ENCODE measurements at regions not wholly inside any gene's neighbourhood (a gene's known extent, or its start where the extent isn't known, plus 50 kb on each side); places are given as distances from the start of the nearest gene placed in this dataset.
"Not testable (repeated sequence)": the region's sequence is repeated elsewhere in the genome, so short reads cannot be mapped to it uniquely, and the experiment has no call there.

DNA sequence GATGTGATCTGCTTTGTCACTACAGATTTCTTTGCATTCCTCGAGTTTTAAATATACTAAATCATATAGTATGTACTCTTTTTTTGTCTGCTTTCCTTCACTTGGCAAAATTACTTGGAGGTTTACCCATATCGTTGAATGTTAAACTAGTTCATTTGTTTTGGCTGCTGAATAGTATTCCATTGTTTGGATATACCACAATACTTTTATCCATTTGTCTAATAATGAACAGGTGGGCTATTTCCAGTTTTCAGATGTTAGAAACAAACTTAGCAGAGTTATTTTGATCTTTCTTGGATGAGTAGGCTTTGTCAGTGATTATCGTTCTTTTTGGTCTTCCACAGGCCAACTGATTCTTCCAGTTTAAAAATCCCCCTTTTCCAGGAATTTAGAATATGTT is 154.0 kb upstream of the TGFBR2 start:
- DNase-seq = no peak

GRCh38 chr3:30453360-30454039 is 152.9 kb upstream of the TGFBR2 start:
- DNase-seq = no peak

DNA sequence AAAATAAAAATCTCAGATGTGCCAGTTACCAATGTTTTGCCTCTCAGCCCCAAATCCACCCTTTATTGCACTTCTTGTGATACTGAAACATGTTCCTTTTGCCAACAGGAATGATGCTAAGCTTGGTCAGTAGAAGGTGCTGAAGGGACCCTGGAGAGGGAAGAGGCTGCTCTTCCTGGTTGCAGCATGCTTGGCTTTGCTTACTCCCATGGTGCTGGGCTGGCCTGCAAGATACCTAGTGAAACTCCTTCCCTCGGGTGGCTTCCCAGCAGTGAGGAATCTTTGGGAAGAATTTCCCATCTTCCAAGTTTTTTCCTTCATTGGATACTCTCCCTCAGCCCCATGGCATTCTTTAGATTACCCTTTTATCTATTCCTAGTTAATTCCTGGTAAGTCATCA is 151.8 kb upstream of the TGFBR2 start:
- no peak for DNase-seq

DNA sequence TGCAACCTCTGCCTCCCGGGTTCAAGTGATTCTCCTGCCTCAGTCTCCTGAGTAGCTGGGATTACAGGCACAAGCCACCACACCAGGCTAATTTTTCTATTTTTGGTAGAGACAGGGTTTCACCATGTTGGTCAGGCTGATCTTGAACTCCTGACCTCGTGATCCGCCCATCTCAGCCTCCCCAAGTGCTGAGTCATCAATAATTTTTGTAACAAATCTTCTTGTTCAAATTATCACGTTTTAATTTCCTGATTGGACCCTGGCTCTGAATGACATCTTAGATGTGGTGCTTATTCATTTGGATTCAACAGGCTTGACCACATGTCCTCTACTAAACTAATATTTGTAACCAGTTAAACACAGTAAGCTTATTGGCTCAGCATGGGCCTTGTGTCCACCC is 151.3 kb upstream of the TGFBR2 start:
- not testable (repeated sequence) for DNase-seq

DNA sequence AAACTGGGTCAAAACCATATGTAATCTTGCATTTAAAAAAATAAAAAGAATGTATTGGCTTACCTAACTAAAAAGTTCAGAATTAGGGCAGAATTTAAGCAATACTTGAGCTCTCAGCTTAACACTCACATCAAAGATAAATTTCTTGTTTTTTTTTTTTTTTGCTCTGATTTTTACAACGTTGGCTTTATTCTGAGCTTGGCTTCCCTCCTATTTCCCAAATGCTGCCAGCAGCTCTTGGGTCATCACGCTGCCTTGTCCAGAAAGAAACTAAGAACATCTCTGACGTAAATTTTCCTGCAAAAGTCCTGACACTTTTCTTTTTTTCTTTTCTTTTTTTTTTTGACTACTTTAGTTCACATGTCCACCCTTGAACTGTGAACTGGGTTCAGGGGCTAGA is 150.6 kb upstream of the TGFBR2 start:
- DNase-seq = no peak

DNA sequence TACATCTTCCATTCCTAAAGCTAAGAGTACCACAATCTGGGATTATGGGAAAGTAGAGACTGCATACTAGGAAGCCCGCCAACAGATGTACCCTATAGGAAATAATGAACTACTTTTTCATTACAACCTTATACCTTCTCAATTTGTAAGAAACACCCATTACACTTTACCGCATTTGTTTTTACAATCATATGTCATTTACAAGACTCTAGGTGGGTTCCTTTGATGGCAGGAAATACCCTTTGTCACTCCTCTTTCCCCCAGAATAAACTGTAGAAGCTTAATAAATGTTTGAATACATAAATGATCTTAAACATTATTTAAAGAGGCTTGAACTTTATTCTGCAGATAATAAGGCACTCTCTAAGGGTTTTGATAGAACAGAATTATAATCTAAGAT is 150.1 kb upstream of the TGFBR2 start:
- no peak for DNase-seq

DNA sequence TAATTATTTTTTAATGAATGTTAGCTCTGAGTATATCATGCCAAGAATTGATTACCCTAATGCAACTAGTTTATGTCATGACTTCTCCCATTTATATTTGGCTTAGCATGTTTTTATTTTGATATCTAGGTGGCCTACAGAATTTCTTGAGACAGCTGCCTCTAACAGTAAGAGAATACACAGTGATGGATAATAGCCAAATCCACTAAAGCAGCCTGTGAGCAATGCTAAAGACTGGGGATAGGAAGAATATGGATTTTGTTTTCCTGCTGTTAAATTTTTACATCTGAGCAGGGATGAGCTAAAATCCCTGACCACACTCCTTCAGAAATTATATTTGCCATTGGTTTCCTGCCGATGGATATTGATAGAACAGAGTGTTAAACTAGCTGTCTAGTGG is 149.3 kb upstream of the TGFBR2 start:
- DNase-seq = no peak

GRCh38 chr3:30457726-30458125 is 148.7 kb upstream of the TGFBR2 start:
- no peak for DNase-seq

DNA sequence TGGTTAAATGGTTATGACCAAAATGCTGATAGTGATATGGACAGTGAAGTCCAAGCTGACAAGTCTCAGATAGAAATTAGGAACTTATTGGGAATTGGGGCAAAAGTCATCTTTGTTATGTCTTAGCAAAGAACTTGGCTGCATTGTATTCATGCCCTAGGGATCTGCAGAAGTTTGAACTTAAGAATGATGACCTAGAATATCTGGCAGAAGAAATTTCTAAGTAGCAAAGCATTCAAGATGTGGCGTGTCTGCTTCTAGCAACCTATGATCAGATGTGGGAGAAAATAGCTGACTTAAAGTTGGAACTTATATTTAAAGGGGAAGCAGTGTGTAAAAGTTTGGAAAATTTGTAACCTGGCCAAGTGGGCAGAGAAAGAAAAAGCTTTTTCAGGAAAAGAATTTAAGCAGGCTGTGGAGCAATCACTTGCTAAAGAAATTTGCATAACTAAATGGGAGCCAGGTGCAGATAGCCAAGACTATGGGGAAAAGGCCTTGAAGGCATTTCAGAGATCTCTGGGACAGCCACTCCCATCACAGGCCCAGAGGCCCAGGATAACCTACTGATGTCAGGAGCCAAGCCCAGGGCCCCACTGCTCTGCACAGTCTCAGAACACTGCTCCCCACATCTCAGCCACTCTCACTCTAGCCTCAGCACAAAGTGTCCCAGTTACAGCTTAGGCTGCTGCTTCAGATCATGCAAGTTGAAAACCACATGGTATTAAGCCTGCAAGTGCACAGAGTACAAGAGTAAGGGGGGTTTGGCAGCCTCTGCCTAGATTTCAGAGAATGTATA is 147.8 kb upstream of the TGFBR2 start:
- no peak for DNase-seq

GRCh38 chr3:30461311-30461710 is 145.1 kb upstream of the TGFBR2 start:
- no peak for DNase-seq

GRCh38 chr3:30462721-30463470 is 143.5 kb upstream of the TGFBR2 start:
- DNase-seq = no peak

DNA sequence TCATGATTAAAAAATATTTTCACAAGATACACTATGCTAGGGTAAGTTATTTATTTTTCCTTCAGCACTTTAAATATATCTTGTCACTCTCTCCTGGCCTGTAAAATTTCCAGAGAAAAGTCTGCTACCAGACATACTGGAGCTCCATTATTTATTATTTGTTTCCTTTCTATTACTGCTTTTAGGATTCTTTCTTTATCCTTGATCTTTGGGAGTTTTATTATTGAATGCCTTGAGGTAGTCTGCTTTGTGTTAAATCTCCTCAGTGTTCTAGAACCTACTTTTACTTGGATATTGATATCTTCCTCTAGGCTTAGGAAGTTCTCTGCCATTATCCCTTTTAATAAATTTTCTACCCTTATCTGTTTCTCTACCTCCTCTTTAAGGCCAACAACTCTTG is 142.0 kb upstream of the TGFBR2 start:
- DNase-seq = no peak

DNA sequence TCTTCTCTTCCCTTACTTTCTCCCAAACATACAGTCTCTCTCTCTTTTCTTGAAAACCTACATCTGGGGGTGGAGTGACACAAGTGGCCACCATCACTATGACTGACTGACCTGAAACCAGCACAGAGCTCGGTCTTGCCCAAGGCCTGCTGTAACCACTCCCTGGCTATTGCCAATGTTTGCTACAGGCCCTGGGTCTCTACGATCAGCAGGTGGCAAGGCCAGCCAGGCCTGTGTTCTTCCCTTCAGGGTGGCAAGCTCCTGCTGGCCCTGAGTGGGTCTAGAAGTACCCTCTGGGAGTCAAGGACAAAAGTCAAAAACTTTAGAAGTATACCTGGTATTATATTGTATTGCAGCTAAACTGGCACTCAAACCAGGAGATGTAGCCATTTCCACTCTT is 140.9 kb upstream of the TGFBR2 start:
- DNase-seq = no peak

DNA sequence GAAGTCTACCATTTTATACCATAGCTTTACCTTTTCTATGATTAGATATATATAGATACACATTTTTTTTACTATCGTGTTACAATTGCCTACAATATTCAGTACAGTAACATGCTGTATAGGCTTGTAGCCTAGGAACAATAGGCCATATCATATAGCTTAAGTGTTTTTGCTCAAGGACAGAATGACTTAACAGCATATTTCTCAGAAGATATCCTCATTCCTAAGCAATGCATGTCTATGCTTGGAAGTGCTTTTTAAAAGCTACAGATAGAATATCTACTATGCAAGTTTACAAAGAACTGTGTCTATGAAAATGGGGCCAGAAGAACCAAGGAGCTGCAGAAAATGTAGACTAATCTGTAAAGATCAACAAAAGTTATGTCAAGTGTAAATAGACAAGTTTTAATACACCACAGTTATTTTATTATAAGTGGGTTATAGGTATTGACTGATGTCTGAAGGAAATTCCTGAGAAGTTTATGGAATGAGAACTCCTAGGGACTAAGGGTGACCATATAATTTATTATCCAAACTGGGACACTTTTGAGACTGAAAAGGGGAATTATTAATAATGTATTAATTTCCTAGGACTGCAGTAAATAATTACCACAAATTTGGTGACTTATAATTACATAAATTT is 138.7 kb upstream of the TGFBR2 start:
- DNase-seq = no peak

GRCh38 chr3:30469133-30469532 is 137.3 kb upstream of the TGFBR2 start:
- no peak for DNase-seq

DNA sequence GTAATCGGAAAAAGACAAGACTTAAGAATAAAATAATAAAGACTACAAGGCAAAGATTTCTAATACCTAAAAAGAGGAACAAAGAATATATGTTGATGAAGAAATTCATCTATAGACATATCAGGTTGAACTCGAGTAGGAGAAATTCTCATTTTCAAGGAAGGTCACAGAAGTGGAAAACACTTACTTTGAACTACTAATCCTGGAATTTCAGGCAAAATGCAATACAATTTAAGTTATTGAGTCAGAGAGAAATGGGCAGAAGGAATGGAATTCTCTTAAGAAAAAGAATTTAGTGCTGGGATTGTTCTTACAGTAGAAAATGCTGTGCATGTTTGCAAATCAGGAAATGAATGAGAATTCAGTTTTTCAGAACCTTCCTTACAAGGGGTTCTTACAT is 135.9 kb upstream of the TGFBR2 start:
- DNase-seq = no peak

DNA sequence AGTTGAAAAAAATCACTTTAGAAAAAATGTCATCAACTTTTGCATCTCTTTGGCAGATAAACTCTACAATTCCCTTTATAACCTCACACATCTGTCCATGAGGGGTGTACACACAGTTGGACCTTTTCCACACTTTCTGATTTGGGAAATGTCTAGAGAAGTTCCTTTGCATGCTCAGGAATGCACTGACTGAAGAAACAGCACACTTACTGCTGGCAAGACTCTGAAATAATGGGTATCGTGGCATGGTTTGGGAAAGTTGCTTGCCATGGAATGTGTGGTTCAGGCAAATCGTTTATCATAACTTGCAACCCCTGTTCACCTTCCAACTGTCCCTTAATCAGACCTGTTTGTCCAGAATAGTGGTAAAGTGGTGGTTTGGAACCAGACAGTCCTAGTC is 135.3 kb upstream of the TGFBR2 start:
- DNase-seq = no peak

DNA sequence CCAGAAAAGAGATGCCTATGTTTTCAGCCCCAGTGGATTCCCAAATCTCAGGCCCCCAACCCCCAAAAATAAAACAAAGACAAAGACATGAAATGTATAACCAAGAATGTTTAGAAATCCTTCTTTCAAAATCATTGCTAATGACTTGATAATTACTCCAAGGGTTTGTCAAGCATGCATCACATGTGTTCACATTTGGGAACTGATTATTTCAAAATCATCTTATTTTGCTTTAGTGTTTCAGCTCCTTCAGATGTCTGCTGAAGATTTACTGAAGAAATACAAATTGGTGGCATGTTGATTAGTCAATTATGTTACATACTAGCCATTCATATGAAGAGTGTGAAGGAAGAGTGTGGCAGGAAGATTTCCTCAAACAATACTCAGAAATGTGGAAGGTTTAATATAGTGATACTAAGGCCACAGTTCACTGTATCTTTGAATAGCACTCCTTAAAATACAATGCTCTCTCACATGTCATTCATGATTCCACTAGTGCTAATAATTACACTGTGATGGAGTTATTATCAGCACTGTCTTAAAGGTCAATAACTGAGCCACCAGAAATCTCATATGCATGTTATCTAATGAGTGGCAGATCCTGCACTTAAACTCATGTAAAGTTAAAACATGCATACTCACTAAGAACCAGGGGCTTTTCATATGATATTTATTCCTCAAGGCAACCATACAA is 134.5 kb upstream of the TGFBR2 start:
- no peak for DNase-seq

DNA sequence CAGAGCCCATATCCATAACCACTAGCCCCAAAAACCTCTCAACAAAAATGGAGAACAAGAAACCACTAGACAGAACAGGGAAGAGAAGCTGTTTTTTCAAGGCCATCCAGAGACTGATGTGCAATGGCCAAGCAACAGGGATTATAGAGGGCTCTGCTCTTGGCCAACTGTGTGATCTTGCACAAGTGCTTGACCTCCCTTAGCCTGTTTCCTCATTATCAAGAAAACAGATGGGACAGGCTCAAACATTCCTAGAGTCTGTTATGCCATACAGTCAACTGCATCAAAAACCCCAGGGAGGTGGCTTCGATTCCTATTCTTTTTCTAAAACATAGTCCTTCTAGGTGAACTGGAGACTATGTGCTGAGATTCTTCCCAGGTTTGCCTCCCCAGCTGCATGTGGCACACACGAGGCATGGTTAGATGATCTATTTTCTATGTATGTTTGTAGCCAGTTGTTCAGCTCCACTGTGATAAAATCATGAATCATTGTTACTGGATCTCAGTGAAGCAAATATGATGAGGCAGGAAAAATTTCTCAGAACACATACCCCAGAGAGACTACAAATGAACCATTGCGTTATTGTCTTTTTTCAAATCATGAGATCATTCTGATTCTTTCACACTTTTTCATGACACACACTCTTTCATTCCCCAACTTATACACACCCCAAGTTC is 132.9 kb upstream of the TGFBR2 start:
- DNase-seq = no peak

DNA sequence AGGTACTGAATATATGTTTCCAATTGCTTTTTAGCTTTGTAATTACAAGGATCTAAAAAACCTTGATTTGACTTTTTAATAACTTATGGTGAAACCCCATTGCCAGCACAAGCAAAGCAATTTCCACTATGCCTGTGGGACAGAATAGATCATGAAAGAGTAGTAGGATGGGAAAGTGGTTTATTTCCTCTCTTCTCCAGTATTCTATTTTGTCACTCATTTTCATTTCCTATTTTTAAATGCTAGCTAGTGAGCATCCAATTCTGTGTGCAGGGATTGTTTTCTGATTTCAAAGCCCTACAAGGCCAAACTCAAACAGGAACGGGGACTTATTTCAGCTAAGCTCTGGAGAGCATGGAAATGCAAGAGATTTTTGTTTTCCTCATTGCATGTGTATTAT is 132.0 kb upstream of the TGFBR2 start:
- DNase-seq = no peak

DNA sequence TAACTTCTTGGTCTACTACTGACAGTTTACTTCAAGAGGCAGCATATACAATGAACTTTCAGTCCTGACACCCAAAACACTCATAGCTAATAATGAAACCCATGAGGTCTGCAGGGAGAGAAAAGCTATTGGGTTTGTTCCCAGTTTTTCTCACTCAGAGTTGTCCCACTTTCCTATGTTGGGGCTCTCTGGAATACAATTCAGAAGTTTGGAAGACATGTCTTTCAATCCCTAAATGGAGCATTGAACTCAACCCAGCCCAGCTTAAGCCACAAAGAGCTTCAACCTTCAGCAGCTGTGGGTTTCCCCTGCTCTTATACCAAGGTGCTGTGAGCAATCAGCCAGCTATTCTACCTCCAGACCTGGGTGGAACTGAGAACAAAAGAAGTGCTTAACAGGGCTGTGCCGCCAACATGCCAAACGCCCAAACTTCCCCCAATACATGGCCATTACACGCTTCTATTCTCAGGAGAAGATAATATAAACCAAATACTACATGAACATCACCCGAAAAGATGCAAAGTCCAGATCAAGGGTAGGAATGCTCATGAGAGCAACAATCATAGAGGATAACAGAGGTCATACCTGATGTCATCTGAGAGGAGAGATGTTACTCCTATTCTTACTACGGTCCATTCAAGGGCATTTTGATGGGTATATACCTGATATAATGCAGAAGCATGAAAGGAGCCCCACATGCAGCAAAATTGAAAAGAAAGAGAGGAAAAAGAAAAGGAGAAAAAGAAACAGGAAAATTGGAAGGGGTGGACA is 131.2 kb upstream of the TGFBR2 start:
- no peak for DNase-seq

DNA sequence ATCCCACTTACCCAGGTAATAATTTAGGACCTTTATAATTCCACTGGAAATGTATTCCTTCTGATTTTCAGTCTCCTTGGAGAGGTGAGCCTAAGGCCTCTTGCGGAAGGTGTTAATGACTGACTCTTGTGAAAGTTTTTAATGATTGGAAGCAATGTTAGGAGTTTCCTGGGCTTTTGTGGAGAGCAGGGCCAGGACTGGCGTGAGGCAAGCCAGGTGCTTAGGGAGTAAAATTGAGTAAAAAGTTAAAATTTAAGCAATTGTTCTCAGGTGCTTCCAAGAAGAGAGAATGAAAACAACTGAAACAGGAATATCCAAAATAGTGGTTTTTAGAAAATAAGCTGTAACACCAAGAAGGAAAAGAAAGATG is 130.6 kb upstream of the TGFBR2 start:
- DNase-seq = no peak
